A549 (cell line): ENCODE measurements at regions not wholly inside any gene's neighbourhood (a gene's known extent, or its start where the extent isn't known, plus 50 kb on each side); places are given as distances from the start of the nearest gene placed in this dataset.

Source experiments
- ATAC-seq, 2 experiments: fragments of 200-7000 bp in 1 of 2; fragments of >200 bp in 1 of 2; cut with Nextera tagmentation in 1 of 2; cut with Tn5 transposase in 1 of 2; 3 replicates each; pipeline versions ENCODE4 v1.8.0 to v1.9.1; 2018 to 2020; ENCODE audit warnings: mild to moderate bottlenecking in 1 of 2, moderate library complexity in 1 of 2
- CTCF ChIA-PET: fragments of 300-600 bp; sonication (Branson Sonifier 250); formaldehyde crosslinking; extraction: SDS; loops from one replicate; lab custom pipeline; 2021; ENCODE audit warnings: antibody characterized with exemption, inconsistent platforms; lab: Yijun Ruan, JAX
- POLR2A ChIA-PET: fragments of 350-600 bp; formaldehyde crosslinking; extraction: SDS; loops from one replicate; lab custom pipeline; 2021; ENCODE audit warnings: antibody characterized with exemption, inconsistent platforms; lab: Yijun Ruan, JAX
- DNase-seq, 2 experiments: peaks; one replicate each; pipeline versions ENCODE4 v3.0.0 to v3.0.0-alpha.2; 2011 to 2016; ENCODE audit warnings: low read depth in 1 of 2, low spot score in 1 of 2
- FAIRE-seq: peaks from 2 replicates; lab custom pipeline; 2011; peaks lifted over from hg19 to GRCh38; lab: Jason Lieb, UNC
- H3K27ac ChIP-seq, 2 experiments: fragments of >200 bp; sonication (Bioruptor Twin); formaldehyde crosslinking; 3 replicates each; pipeline ENCODE4 v1.5.1; 2016 to 2017
- H3K4me1 ChIP-seq: fragments of >200 bp; sonication (Bioruptor Twin); formaldehyde crosslinking; 3 replicates; pipeline ENCODE4 v1.6.1; 2016
- H3K4me2 ChIP-seq: fragments of >200 bp; sonication (Bioruptor Twin); formaldehyde crosslinking; 3 replicates; pipeline ENCODE4 v1.6.1; 2016
- H3K4me3 ChIP-seq: fragments of >200 bp; sonication (Bioruptor Twin); formaldehyde crosslinking; 3 replicates; pipeline ENCODE4 v1.5.1; 2016
- H3K9me3 ChIP-seq: fragments of >200 bp; sonication (Bioruptor Twin); formaldehyde crosslinking; 3 replicates; pipeline ENCODE4 v1.6.1; 2016
- BHLHE40 ChIP-seq: IDR thresholded peaks from 2 replicates; pipeline ENCODE4 v1.6.1; 2012; ENCODE audit warnings: low read depth, low read length, inconsistent platforms
- CBX8 ChIP-seq: fragments of 200-600 bp; sonication (generic); IDR thresholded peaks from 2 replicates; pipeline ENCODE4 v1.6.1; 2016
- CEBPB ChIP-seq, 2 experiments: fragments of >200 bp in 1 of 2; sonication (Bioruptor Twin) in 1 of 2; formaldehyde crosslinking in 1 of 2; IDR thresholded peaks; 2 replicates each; pipeline ENCODE4 v1.6.1; 2012 to 2016
- CHD2 ChIP-seq: fragments of 150-350 bp; IDR thresholded peaks from 2 replicates; pipeline ENCODE4 v1.6.1; 2014; ENCODE audit warnings: low read length; ENCODE audit not compliant: partially characterized antibody
- EHF ChIP-seq: fragments of 250-450 bp; sonication (Bioruptor Pico); IDR thresholded peaks from 2 replicates; pipeline ENCODE4 v1.5.0; 2020; ENCODE audit warnings: mild to moderate bottlenecking
- EHMT2 ChIP-seq: fragments of 200-600 bp; sonication (generic); IDR thresholded peaks from 2 replicates; pipeline ENCODE4 v1.6.1; 2016; ENCODE audit warnings: antibody characterized with exemption, low read depth, mild to moderate bottlenecking, moderate library complexity
- ESRRA ChIP-seq: fragments of 150-350 bp; IDR thresholded peaks from 2 replicates; pipeline ENCODE4 v1.6.1; 2014; ENCODE audit warnings: mild to moderate bottlenecking, low read length, borderline replicate concordance
- FOSB ChIP-seq: fragments of 250-450 bp; sonication (Bioruptor Pico); IDR thresholded peaks from 2 replicates; pipeline ENCODE4 v1.5.0; 2020; ENCODE audit warnings: mild to moderate bottlenecking, moderate library complexity
- FOSL2 ChIP-seq, 2 experiments: fragments of 450-650 bp in 1 of 2; fragments of >200 bp in 1 of 2; sonication (Bioruptor Twin) in 1 of 2; formaldehyde crosslinking; IDR thresholded peaks; 2 replicates each; pipeline versions ENCODE4 v1.5.0 to v1.6.1; 2016 to 2020; ENCODE audit warnings: mild to moderate bottlenecking in 1 of 2, moderate library complexity in 1 of 2
- FOXS1 ChIP-seq: fragments of 250-450 bp; sonication (Bioruptor Pico); IDR thresholded peaks from 2 replicates; pipeline ENCODE4 v1.5.0; 2020; ENCODE audit warnings: mild to moderate bottlenecking, moderate library complexity
- GATA3 ChIP-seq: IDR thresholded peaks from 2 replicates; pipeline ENCODE4 v1.6.1; 2012; ENCODE audit warnings: borderline replicate concordance
- HDAC2 ChIP-seq: fragments of 200-600 bp; sonication (generic); IDR thresholded peaks from 2 replicates; pipeline ENCODE4 v1.6.1; 2016
- HEYL ChIP-seq: fragments of 250-450 bp; sonication (Bioruptor Pico); IDR thresholded peaks from 2 replicates; pipeline ENCODE4 v1.8.0; 2021; ENCODE audit warnings: mild to moderate bottlenecking, moderate library complexity
- HMGXB4 ChIP-seq: fragments of 250-450 bp; sonication (Bioruptor Pico); IDR thresholded peaks from 2 replicates; pipeline ENCODE4 v1.5.0; 2021; ENCODE audit warnings: mild to moderate bottlenecking, moderate library complexity, borderline replicate concordance
- HOXA7 ChIP-seq: fragments of 250-450 bp; sonication (Bioruptor Pico); IDR thresholded peaks from 2 replicates; pipeline ENCODE4 v1.5.0; 2020; ENCODE audit warnings: mild to moderate bottlenecking, moderate library complexity
- HOXB13 ChIP-seq: fragments of 250-450 bp; sonication (Bioruptor Pico); IDR thresholded peaks from 2 replicates; pipeline ENCODE4 v1.5.0; 2020; ENCODE audit warnings: low read depth, mild to moderate bottlenecking, moderate library complexity
- HOXB5 ChIP-seq: fragments of 250-450 bp; sonication (Bioruptor Pico); IDR thresholded peaks from 2 replicates; pipeline ENCODE4 v1.5.0; 2020; ENCODE audit warnings: mild to moderate bottlenecking, moderate library complexity
- JUNB ChIP-seq: fragments of >200 bp; sonication (Bioruptor Twin); formaldehyde crosslinking; IDR thresholded peaks from 2 replicates; pipeline ENCODE4 v1.6.1; 2016
- KDM5A ChIP-seq: fragments of 200-600 bp; sonication (generic); IDR thresholded peaks from 2 replicates; pipeline ENCODE4 v1.6.1; 2016; ENCODE audit warnings: antibody characterized with exemption, mild to moderate bottlenecking
- MAFK ChIP-seq: fragments of 450-650 bp; IDR thresholded peaks from 2 replicates; pipeline ENCODE4 v1.6.1; 2014; ENCODE audit not compliant: partially characterized antibody
- MAX ChIP-seq: IDR thresholded peaks from 2 replicates; pipeline ENCODE4 v1.6.1; 2012
- MYC ChIP-seq: IDR thresholded peaks from 2 replicates; pipeline ENCODE4 v1.6.1; 2012; ENCODE audit warnings: mild to moderate bottlenecking, inconsistent platforms, low read length, improper control_type of control experiment, borderline replicate concordance
- NFE2L2 ChIP-seq: fragments of 150-350 bp; conservative IDR thresholded peaks from 2 replicates; pipeline ENCODE4 v1.6.1; 2014; ENCODE audit warnings: low read length
- NR3C1 ChIP-seq: fragments of >200 bp; sonication (Bioruptor Twin); formaldehyde crosslinking; IDR thresholded peaks from 3 replicates; pipeline ENCODE4 v1.6.1; 2017
- PBX3 ChIP-seq: IDR thresholded peaks from 2 replicates; pipeline ENCODE4 v1.6.1; 2012
- POLR2A ChIP-seq: IDR thresholded peaks from 2 replicates; pipeline ENCODE4 v1.6.1; 2012; ENCODE audit warnings: mild to moderate bottlenecking, low read length
- RAD21 ChIP-seq, 2 experiments: fragments of >200 bp in 1 of 2; sonication (Bioruptor Twin) in 1 of 2; formaldehyde crosslinking in 1 of 2; IDR thresholded peaks in 1 of 2; conservative IDR thresholded peaks in 1 of 2; 2 replicates in 1 of 2; 3 replicates in 1 of 2; pipeline ENCODE4 v1.6.1; 2012 to 2018; ENCODE audit warnings: inconsistent platforms in 1 of 2
- RARB ChIP-seq: fragments of 250-450 bp; sonication (Bioruptor Pico); IDR thresholded peaks from 2 replicates; pipeline ENCODE4 v1.8.0; 2021; ENCODE audit warnings: mild to moderate bottlenecking, moderate library complexity
- RCOR1 ChIP-seq: fragments of 150-350 bp; IDR thresholded peaks from 2 replicates; pipeline ENCODE4 v1.6.1; 2014; ENCODE audit warnings: antibody characterized with exemption, low read length, low read depth
- RFX5 ChIP-seq: fragments of 450-650 bp; IDR thresholded peaks from 2 replicates; pipeline ENCODE4 v1.7.1; 2014; ENCODE audit warnings: antibody characterized with exemption, mild to moderate bottlenecking, moderate library complexity
- SMC3 ChIP-seq: fragments of >200 bp; sonication (Bioruptor Twin); formaldehyde crosslinking; IDR thresholded peaks from 3 replicates; pipeline ENCODE4 v1.6.1; 2018; ENCODE audit warnings: inconsistent platforms
- TP53 ChIP-seq: fragments of 250-450 bp; sonication (Bioruptor Pico); IDR thresholded peaks from 2 replicates; pipeline ENCODE4 v1.5.0; 2021; ENCODE audit warnings: mild to moderate bottlenecking, moderate library complexity
- ZC3H11A ChIP-seq: fragments of 450-650 bp; IDR thresholded peaks from 2 replicates; pipeline ENCODE4 v1.6.1; 2014; ENCODE audit warnings: antibody characterized with exemption, mild to moderate bottlenecking
- WGBS: methylation state at CpG from one replicate; pipeline ENCODE4 v1.1.6; 2017; ENCODE audit errors: missing lambda C conversion rate; 5-methylcytosine and 5-hydroxymethylcytosine counted together

GRCh38 chr2:147772781-147773180 is 72.0 kb upstream of the ACVR2A start:
- FAIRE-seq (no peak), ATAC-seq (no peak), DNase-seq (no peak)
- Histone ChIP-seq H3K4me1 (no peaks in the 10 kb centered on the region), H3K9me3 (no peaks in the 10 kb centered on the region), H3K4me2 (no peak overlapping the region), H3K27ac (no peak overlapping the region), H3K4me3 (no peak overlapping the region)
- CTCF ChIA-PET = no interaction called here
- TF ChIP-seq FOSB (CRISPR knock-in tag) = no peak
- no peak for TF ChIP-seq HOXB5 (CRISPR knock-in tag)
- no peak for TF ChIP-seq KDM5A
- no peak for TF ChIP-seq CHD2
- no peak for TF ChIP-seq GATA3
- POLR2A ChIA-PET = no interaction called here

GRCh38 chr2:147763861-147764260 is 81.0 kb upstream of the ACVR2A start:
- ChIA-PET CTCF (no interaction called here), POLR2A (no interaction called here)
- Histone ChIP-seq H3K27ac (no peak overlapping the region), H3K9me3 (no peaks in the 10 kb centered on the region), H3K4me1 (no peaks in the 10 kb centered on the region), H3K4me3 (no peak overlapping the region), H3K4me2 (no peak overlapping the region)
- ATAC-seq (no peak), FAIRE-seq (no peak), DNase-seq (no peak)
- TF ChIP-seq HMGXB4 (CRISPR knock-in tag) = no peak
- TF ChIP-seq NR3C1 = no peak
- no peak for TF ChIP-seq EHMT2
- TF ChIP-seq HOXA7 (CRISPR knock-in tag) = no peak
- no peak for TF ChIP-seq BHLHE40
- no peak for TF ChIP-seq NFE2L2

GRCh38 chr2:147760984-147761383 is 83.8 kb upstream of the ACVR2A start:
- no peaks in the 10 kb centered on the region for H3K9me3 ChIP-seq
- FAIRE-seq (no peak), ATAC-seq (no peak), DNase-seq (no peak)
- no peaks in the 10 kb centered on the region for H3K4me1 ChIP-seq
- TF ChIP-seq POLR2A (no peak), HEYL (CRISPR knock-in tag) (no peak), RAD21 (conservative IDR thresholded peaks at IDR 0.05 in 1 of 2, IDR thresholded peaks at IDR 0.05 in 1 of 2) (no peak), JUNB (no peak), FOSL2 (IDR thresholded peaks at IDR 0.05) (no peak), FOSL2 (CRISPR knock-in tag; IDR thresholded peaks at IDR 0.05) (no peak), PBX3 (no peak), SMC3 (no peak), CEBPB (IDR thresholded peaks at IDR 0.05) (no peak), TP53 (CRISPR knock-in tag) (no peak), MYC (no peak), MAX (no peak)
- H3K4me3 ChIP-seq = no peak overlapping the region
- CTCF ChIA-PET = no interaction called here
- POLR2A ChIA-PET = no interaction called here
- H3K4me2 ChIP-seq = no peak overlapping the region
- 5% methylated on average over 2 of the region's 2 CpGs for WGBS
- no peak overlapping the region for H3K27ac ChIP-seq

- Histone ChIP-seq H3K4me1 (no peaks in the 10 kb centered on the region), H3K27ac (no peak overlapping the region), H3K4me2 (no peak overlapping the region), H3K9me3 (no peaks in the 10 kb centered on the region), H3K4me3 (no peak overlapping the region)
- ATAC-seq (no peak), FAIRE-seq (no peak), DNase-seq (no peak)
- TF ChIP-seq ZC3H11A (no peak), RFX5 (no peak), TP53 (CRISPR knock-in tag) (no peak), PBX3 (no peak), HDAC2 (no peak), FOSL2 (IDR thresholded peaks at IDR 0.05) (no peak), FOSL2 (CRISPR knock-in tag; IDR thresholded peaks at IDR 0.05) (no peak), RCOR1 (no peak), RARB (CRISPR knock-in tag) (no peak), HOXB13 (CRISPR knock-in tag) (no peak), MAFK (no peak), HEYL (CRISPR knock-in tag) (no peak), ESRRA (no peak), CBX8 (no peak), FOXS1 (no peak), EHF (CRISPR knock-in tag) (no peak)
- ChIA-PET POLR2A (no interaction called here), CTCF (no interaction called here)
- 0% methylated on average over 3 of the region's 3 CpGs for WGBS
Observed at GRCh38 chr2:147759536-147759935, 85.3 kb upstream of the ACVR2A start.
